T-helper 1 cell treated with Interleukin-12 subunit alpha and Interleukin-12 subunit beta and Interleukin-4 antibody, amounts not matched to agents 30 ng/mL and 1 ng/mL, for 36 hours (primary cell): ENCODE measurements at regions not wholly inside any gene's neighbourhood (a gene's known extent, or its start where the extent isn't known, plus 50 kb on each side); places are given as distances from the start of the nearest gene placed in this dataset.
"Not testable (repeated sequence)": the region's sequence is repeated elsewhere in the genome, so short reads cannot be mapped to it uniquely, and the experiment has no call there.

ENCODE experiments used
- intact Hi-C: fragments of 100-400 bp; cut with micrococcal nuclease; formaldehyde crosslinking; loops from one replicate; pipeline ENCODE4 v1.15.1; 2024

DNA sequence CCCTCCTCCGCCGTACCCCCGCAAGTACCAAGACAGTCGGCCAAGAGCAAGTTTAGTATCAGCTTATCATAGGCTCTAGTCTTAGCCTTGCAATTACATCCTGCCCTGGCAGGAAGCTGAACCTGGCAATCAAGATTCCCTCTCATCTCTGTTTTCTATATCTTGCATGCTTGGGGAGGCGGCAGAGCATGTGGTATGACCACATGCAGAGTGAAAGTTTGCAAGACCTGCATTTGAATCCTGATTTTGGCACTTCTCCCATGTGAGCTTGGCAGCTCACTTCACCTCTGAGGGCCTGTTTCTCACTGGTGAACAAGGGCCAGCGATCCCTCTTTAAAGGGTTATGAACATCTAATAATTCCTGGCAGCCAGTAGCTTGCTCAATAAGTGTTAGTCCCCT, 106.1 kb upstream of the FRMD4B start:
- intact Hi-C loops: no loop called here

DNA sequence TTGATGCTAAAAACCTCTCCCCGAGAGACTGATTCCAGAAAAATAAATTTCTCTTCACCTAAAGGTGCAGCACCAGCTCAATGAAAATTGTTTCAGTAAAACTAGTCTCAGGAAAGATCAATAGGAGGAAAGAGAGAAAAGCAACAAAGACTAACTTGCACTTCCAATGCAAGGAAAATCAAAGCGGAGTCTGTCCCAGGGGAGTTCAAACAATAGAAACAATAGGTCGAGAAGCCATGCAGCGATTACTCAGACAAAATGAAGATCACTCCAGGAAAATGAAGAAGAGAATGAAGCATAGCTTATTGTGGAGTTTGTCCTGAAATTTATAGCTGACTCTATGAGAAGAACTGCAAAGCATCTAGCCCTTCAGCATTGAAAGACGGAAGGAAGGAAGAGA, 105.1 kb upstream of the FRMD4B start:
- intact Hi-C loops: no loop called here

DNA sequence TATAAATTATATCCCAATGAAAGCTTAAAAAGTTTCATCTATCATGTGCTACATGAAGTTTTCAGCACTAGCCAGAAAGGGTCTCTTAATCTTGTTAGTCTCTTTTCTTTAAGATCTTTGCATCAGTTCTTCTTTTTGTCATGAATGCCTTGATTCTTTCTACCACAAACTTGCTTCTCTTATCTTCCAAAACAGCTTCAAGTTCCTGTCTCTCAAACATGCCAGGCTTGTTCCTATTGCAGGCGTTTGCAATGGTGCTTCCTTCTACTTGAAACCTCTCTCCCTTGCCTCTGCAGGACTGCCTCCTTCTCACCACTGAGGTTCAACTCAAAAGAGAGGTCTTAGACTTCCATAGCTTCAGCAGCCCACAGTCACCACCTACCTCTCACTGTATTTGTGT, 104.3 kb upstream of the FRMD4B start:
- intact Hi-C loops: no loop called here

DNA sequence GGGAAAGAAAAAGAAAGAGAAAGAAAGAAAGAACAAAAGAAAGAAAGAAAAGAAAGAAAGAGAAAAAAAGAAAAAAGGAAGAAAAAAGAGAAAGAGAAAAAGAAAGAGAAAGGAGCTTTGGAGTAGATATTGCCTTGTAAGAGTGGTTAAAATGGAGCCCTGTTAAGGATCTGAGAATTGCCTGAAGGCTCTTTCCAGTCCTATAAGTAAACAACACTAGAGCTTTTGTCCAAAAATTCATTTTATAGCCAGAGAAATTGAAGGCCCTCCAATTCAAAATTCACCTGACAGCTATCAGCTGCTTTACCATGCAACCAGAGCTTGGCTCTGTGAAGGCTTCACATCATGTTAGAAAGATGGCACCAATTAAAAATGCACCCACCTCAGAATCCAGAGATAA, 102.1 kb upstream of the FRMD4B start:
- intact Hi-C loops: no loop called here

DNA sequence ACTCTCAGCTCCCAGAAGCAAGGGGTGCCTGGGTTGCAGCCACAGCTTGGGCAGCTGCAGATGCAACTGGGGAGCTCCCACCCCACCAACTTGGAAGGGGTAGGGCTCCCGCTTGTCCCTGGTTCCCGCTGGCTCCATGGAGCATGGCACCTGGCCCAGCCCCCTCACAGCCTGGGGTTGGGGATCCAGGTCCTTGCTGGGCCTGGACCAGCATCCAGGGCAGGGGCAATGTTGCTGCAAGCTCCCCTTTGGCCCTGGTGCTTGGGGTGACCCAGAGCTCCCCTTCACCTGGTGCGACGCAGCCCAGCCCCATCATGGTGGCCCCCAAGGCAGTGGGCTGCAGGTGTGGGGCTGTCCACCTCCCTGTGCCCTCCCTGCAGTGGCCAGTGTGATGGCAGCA, 99.6 kb upstream of the FRMD4B start:
- intact Hi-C loops: no loop called here

DNA sequence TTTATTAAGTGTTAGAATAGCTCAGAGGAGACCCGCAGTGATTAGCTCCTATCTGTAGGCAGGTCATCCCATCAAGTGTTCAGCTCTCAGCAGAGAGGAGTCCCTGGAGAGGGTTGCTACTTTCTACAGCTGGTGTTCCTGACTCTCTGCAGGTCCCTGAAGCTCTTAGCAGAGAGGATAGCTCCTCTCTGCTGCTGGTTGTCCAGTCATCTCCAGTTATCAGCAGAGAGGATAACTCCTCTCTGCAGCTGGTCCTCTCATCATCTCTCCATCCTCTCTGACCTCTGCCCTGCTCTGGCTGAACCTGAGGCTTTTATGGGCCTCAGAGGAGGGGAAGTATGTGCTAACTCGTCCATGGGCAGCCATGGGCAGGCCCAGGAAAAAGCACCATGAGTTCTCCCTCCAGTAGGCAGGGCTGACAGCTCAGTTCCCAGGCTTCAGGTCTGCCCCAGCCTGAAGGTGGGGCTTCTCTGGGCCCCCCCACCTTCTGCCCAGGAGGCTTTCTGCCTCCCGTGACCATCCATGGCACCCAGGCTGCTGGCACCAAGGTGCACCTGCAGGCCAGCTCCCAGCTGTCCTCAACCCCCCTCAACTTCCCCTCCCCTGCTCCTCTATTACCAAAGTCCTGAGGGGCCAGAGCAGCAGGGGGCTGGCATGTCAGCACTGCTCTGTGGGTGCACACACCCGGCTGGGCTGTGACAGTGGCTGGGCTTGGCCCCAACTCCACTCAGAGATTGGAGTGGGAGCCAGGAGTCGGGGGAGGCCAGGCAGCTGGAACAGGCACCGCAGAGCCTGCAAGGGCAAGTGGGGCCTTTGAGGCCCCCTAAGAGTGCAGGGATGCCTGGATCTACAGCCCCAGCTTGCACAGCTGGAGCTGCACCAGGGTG, 98.9 kb upstream of the FRMD4B start:
- intact Hi-C loops: no loop called here

DNA sequence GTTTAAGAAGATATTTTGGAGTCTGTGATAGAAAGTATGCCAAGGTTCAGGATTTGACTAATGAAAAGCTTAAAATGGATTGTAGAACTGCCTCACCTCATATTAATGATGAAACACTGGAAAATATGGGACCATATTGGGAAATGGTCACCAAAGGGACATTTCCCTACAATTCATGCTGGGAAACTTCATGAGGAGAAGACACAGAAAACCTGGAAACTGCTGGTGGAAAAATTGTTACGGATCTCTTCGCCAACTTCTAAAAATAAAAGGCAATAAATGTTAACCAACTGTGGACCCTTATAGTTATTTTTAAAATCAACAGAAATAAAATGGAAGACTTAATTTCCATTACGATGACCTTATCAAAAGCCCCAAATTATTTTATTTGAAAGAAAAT, 97.6 kb upstream of the FRMD4B start:
- intact Hi-C loops: no loop called here

DNA sequence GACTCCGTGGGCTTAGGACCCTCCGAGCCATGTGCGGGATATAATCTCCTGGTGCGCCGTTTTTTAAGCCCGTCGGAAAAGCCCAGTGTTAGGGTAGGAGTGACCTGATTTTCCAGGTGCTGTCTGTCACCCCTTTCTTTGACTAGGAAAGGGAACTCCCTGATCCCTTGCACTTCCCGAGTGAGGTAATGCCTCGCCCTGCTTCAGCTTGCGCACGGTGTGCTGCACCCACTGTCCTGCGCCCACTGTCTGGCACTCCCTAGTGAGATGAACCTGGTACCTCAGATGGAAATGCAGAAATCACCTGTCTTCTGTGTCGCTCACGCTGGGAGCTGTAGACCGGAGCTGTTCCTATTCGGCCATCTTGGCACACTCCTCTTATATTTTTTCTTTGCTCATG, 95.1 kb upstream of the FRMD4B start:
- intact Hi-C loops: not testable (repeated sequence)

DNA sequence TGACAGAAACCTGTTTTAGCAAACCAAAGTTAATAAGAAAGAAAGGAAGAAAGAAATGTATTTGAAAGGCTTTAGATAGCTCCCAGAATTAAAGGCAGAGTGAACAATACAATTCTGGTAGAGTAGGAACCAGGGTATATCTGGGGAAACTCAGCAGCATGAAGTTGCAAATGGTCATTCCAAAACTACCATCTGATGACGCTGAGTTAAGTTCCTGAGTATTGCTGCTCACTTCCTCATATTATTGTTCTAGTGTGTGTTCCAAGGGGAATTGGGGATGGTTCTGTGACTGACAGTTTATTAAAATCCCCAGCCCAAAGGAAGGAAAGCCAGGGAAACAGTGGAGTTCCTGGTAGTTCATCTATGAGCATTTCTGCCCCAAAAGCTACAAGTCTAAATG, 88.3 kb upstream of the FRMD4B start:
- intact Hi-C loops: no loop called here

DNA sequence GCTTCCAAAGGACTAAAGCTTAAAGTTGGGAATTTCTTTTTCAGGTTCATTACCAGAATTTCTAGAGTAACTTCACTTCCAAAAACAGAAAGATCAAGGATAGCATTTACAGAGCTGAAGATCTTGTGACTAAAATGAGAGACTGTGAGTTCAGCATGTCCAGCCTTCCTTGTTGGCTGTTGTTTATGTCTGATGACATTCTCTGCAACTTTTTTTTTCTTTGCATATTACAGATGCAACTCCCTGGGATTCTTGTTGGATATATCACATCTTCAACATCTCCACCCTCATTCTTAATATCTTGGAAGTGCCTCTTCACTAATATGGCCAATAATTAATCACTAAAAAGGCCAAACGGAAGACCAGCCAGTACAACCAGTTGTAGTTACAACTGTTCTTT, 86.2 kb upstream of the FRMD4B start:
- intact Hi-C loops: no loop called here

DNA sequence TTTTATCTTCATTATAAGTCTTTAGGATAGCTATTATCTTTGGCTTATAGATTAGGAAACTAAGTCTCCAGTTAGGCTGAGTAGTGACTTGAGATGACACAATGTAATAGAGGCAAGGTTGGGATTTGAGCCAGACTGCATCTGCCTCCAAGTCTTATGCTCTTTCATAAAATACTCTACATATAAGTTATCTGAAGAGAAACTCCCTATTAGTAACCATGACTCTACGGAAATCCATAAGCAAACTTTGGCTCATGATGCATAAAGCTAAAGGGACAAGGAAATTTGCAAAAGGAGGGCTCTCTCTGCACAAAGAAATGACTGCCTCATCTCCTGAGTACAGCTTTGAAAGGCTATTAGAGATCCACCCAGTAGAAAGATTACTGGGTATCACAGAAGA, 77.6 kb upstream of the FRMD4B start:
- intact Hi-C loops: no loop called here

DNA sequence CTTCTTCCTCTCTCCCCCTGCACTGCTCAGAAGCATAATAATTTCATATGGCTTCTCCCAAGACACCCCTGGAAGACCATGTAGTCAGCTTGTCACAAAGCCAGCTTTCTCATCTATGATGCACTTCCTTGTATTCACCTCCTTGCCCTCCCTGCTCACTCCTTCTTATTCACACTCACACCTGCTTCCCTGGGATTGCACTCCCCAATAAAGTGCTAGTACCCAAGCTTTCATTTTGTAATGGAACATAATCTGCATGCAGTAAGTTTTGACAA, 76.9 kb upstream of the FRMD4B start:
- intact Hi-C loops: no loop called here

DNA sequence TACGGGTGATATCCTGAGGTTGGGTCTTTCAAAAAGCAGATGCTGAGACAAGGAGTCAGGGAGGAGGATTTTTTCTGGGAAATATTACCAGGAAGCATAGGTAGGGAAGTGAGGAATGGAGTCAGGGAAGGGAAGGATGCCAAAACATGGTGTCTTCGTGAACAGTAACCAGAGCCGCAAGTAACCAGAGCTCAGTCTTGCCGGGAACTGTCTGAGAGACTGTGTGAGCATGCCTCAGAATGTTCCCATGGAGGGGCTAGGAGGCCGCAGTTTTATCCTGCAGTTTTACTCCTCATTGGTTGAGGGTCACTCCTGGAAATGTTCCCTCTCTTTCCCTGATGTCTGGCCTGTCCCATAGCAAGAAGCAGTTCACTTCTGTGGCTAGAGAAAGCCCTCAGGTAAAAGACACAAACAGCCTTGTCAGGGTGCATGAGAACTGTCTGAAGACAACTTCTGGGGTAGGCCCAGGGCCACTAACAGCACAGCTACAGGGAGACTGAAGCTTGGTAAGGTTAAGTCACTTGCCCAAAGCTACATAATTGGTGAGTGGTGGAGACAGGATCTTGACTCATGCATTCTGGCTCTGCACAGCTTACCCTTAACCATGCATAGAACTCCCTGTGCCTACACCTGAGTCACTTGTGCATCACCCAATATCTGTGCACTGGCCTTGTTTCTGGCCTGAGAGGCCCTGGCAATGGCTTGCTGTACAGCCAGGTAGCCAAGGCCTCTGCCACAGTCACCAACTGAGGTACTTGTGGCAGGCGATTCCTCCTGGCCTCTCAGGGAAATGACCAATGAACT, 76.3 kb upstream of the FRMD4B start:
- intact Hi-C loops: no loop called here

DNA sequence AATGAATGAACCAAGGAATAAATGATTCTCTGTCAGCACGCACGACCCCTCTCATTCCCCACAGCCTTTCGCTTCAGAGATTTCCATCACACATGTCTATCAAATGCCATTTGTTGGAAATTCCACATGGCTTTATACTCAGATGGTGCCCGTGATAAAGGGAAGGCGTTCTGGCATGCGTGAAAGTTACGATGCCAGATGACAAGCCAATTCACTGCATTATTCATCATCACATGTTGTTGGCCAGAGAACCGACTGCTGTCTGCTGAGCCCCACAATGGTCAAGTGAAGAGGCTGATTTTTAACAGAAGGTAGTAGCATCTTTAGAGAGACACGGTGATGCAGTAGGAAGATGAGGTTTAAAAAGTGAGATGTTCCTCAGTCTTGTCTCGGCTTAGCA, 74.1 kb upstream of the FRMD4B start:
- intact Hi-C loops: no loop called here

DNA sequence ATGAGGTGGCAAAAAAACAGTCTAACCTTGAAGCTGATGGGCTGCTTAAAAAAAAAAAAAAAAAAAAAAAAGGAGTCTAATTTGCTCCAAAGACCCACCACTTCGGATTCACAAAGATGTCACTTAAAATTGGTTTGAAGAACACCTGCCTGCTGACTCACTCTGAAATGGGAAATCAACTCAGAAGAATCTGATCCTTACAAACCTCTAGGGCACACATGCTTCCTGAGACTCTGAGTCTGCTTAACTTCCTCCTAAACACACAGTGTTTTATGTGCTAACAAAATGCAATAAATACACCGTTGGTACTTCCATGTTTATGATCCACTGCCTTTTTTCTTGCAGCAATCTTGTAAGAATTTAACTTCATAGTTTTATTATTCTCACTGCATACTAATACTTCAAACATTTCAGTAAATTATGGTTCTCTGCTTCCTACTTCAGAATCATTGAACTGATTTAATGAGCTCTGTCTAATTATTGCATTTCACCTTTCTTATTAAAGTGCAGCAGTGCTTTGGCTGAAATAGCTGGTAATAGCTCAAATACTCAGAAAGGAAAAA, 73.0 kb upstream of the FRMD4B start:
- intact Hi-C loops: no loop called here

DNA sequence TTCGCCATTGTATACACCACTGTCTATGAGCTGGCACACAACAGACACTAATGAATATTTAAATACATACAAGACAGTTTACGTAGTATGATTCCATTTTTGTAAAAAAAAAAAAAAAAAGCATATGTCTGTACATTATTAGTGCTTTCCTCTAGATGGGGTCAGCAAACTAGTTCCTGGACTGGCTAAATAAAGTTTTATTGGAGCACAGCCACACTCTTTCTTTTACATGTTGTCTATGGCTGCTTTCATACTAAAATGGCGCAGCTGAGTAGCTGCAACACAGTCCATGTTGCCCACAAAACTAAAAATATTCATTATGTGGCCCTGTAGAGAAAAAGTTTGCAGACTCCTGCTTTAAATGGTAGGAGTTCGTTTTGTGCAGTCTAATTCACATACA, 70.7 kb upstream of the FRMD4B start:
- intact Hi-C loops: no loop called here

DNA sequence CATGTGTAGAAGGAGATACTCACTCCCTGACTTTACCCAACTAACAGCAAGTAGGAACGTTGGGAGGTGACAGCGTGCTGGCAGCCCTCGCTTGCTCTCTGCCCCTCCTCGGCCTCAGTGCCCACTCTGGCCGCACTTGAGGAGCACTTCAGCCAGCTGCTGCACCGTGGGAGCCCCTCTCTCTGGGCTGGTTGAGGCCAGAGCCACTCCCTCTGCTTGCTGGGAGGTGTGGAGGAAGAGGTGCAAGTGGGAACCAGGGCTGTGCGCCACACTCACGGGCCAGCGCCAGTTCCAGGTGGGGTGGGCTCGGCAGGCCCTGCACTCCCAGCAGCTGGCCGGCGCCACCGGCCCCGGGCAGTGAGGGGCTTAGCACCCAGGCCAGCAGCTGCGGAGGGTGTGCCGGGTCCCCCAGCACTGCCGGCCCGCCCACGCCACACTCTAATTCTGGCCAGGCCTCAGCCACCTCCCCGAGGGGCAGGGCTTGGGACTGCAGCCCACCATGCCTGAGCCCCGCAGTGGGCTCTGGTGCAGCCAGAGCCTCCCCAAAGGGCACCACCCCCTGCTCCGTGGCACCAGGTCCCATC, 68.4 kb upstream of the FRMD4B start:
- intact Hi-C loops: no loop called here

DNA sequence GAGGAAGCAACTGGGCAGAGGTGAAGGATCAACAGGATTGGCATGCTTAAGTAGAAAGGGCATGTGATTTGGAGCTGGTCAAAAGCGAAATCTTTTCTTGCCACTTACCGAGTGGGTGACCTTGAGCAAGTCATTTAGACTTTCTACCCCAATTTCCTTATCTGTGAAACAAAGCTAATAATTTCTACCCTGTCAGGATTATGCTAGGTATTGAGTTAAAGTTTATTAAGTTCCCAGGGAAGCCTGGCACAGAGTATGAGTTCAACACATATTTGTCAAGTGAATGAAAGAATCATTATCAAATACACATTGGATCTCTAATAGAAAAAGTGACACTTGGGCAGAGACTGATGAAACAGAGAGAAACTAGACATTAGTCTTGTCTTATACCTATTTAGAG, 66.4 kb upstream of the FRMD4B start:
- intact Hi-C loops: no loop called here

DNA sequence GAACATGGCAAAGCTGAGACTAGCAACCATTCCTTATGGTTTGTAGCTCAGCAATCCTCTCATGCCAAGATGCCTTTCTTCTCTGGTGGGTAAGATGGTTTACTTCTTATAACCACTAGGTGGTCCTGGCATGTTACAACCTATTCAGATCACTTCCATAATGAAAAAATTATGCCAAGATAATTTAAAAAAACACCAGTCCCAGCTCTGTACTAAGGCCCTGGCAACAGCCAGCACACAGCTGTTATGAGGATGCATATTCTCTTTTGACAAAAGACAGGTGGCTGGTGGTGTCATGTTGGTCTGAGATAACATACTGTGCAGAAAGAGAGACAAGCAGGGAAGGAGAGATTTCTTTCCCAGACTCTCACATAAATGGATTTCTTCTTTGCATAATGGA, 65.7 kb upstream of the FRMD4B start:
- intact Hi-C loops: no loop called here

DNA sequence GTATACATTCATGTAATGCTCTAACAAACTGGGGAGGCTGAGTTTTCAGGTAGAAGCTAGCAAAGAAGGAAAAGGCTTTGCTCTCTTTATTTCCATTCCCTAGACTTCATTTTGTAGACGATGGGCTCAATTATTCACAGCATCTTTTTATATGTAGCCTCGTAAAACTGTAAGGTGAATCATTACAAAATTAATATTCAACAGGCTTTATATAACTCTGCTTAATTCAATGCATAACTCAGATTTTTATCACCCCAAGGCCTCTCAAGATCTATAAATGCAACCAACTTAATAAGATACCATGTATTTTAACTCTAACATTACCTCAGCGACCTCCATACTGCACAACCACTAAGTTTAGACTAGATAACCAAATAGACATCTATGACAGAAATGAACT, 63.0 kb upstream of the FRMD4B start:
- intact Hi-C loops: no loop called here

DNA sequence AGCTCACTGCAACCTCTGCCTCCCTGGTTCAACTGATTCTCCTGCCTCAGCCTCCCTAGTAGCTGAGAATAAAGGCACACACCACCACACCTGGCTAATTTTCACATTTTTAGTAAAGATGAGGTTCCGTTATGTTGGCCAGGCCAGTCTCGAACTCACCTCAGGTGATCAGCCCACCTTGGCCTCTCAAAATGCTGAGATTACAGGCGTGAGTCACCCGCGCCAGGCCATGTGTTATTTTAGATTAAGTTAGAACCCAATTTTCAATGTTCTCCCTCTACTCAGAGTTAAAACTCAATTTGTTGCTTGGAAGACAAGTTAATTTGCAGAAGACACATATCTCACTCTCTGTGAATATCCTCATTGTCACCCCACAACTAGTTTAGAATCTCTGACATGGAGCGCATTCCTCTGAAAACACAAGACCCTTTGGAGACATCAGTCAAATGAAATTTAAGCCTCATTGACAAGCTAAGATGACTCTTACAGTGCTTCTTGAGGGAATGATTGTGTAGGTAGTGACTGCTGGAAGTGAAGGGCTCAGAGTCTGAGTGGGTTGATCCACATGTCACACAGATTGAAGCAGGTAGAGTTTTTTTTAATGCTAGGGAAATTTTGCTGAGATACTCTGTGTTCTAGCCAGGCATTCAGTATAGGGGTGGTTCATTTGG, 60.6 kb upstream of the FRMD4B start:
- intact Hi-C loops: no loop called here

DNA sequence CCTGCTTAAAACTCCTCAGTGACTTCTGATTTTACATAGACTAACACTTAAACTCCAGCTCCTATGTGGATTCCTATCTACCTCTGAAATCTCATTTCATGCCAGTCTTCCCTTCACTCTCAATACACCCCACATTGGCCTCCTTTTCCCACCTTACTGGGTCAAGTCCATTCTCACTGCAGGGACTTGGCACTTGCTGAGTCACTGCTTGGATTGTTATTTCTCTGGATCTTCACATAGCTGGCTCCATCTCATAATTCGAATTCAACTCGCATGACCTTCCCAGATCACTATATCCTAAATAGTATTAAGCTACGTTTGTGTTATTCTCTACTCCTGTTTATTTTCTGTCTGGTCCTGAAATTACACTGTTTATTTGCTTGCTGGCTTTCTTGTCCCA, 59.6 kb upstream of the FRMD4B start:
- intact Hi-C loops: no loop called here
